Mesendoderm (in vitro differentiated cells): ENCODE measurements at regions not wholly inside any gene's neighbourhood (a gene's known extent, or its start where the extent isn't known, plus 50 kb on each side); places are given as distances from the start of the nearest gene placed in this dataset.
"Not testable (repeated sequence)": the region's sequence is repeated elsewhere in the genome, so short reads cannot be mapped to it uniquely, and the experiment has no call there.

Source experiments
- DNase-seq: peaks from one replicate; pipeline ENCODE4 v3.0.0; 2013
- H2AK5ac ChIP-seq: 2 replicates; pipeline ENCODE4 v1.6.1; 2013; ENCODE audit warnings: low read length, inconsistent platforms
- H2BK120ac ChIP-seq: 2 replicates; pipeline ENCODE4 v1.6.1; 2013; ENCODE audit warnings: low read depth, mild to moderate bottlenecking, low read length, moderate library complexity, mixed read lengths
- H2BK15ac ChIP-seq: replicated peaks from 2 replicates; pipeline ENCODE4 v1.6.1; 2013; ENCODE audit warnings: low read depth, mild to moderate bottlenecking, moderate library complexity
- H2BK5ac ChIP-seq: 2 replicates; pipeline ENCODE4 v1.6.1; 2013; ENCODE audit warnings: low read length, inconsistent platforms
- H3K18ac ChIP-seq: 2 replicates; pipeline ENCODE4 v1.6.1; 2013; ENCODE audit warnings: mild to moderate bottlenecking, low read length, mixed read lengths
- H3K23ac ChIP-seq: one replicate; pipeline ENCODE4 v1.6.1; 2013; ENCODE audit warnings: low read length
- H3K27ac ChIP-seq: 2 replicates; pipeline ENCODE4 v1.5.1; 2013; ENCODE audit warnings: low read depth, mild to moderate bottlenecking, inconsistent platforms, low read length, moderate library complexity
- H3K27me3 ChIP-seq: 2 replicates; pipeline ENCODE4 v1.6.1; 2013; ENCODE audit warnings: low read length, control low read depth, mild to moderate bottlenecking, inconsistent platforms; ENCODE audit not compliant: insufficient read depth, poor library complexity
- H3K36me3 ChIP-seq: 2 replicates; pipeline ENCODE4 v1.6.1; 2013; ENCODE audit warnings: low read length, inconsistent platforms; ENCODE audit not compliant: control insufficient read depth, insufficient read depth
- H3K4ac ChIP-seq: one replicate; pipeline ENCODE4 v1.6.1; 2013; ENCODE audit warnings: low read depth, mild to moderate bottlenecking, low read length, moderate library complexity
- H3K4me1 ChIP-seq: 2 replicates; pipeline ENCODE4 v1.6.1; 2013; ENCODE audit warnings: low read depth, low read length, inconsistent platforms; ENCODE audit not compliant: control insufficient read depth
- H3K4me2 ChIP-seq: 2 replicates; pipeline ENCODE4 v1.6.1; 2013; ENCODE audit warnings: low read length
- H3K4me3 ChIP-seq: 2 replicates; pipeline ENCODE4 v1.5.1; 2013; ENCODE audit warnings: mild to moderate bottlenecking, low read length
- H3K56ac ChIP-seq: one replicate; pipeline ENCODE4 v1.6.1; 2013; ENCODE audit warnings: low read length
- H3K79me1 ChIP-seq: 2 replicates; pipeline ENCODE4 v1.6.1; 2013; ENCODE audit warnings: low read length, inconsistent platforms
- H3K79me2 ChIP-seq: 2 replicates; pipeline ENCODE4 v1.6.1; 2013; ENCODE audit warnings: mild to moderate bottlenecking, low read length; ENCODE audit not compliant: control insufficient read depth, insufficient read depth
- H3K9ac ChIP-seq: 2 replicates; pipeline ENCODE4 v1.6.1; 2013; ENCODE audit warnings: low read length, inconsistent platforms
- H4K5ac ChIP-seq: one replicate; pipeline ENCODE4 v1.6.1; 2013; ENCODE audit warnings: low read length
- H4K8ac ChIP-seq: one replicate; pipeline ENCODE4 v1.6.1; 2013; ENCODE audit warnings: low read depth, mild to moderate bottlenecking, control low read depth, low read length, moderate library complexity
- WGBS: extraction: QIAGEN DNeasy Blood & Tissue Kit; methylation state at CpG from one replicate; pipeline ENCODE4 v1.1.7; 2013; ENCODE audit warnings: low lambda C conversion rate, missing lambda C conversion rate; ENCODE audit not compliant: insufficient coverage; ENCODE audit errors: extremely low coverage; 5-methylcytosine and 5-hydroxymethylcytosine counted together

- H3K18ac ChIP-seq = no peak overlapping the region
- H3K27ac ChIP-seq = no peak overlapping the region
- H3K79me2 ChIP-seq = no peaks in the 10 kb centered on the region
- no peak overlapping the region for H2BK120ac ChIP-seq
- H3K27me3 ChIP-seq = no peaks in the 10 kb centered on the region
- no peak overlapping the region for H2BK5ac ChIP-seq
- peak; percentile 6 for DNase-seq
- no peak overlapping the region for H3K56ac ChIP-seq
- H3K4me3 ChIP-seq = no peak overlapping the region
- H3K23ac ChIP-seq = no peak overlapping the region
- H3K36me3 ChIP-seq = no peaks in the 10 kb centered on the region
- no peak overlapping the region for H2BK15ac ChIP-seq
- H3K4me2 ChIP-seq = no peak overlapping the region
- H3K4me1 ChIP-seq = no peaks in the 10 kb centered on the region
- no peak overlapping the region for H3K9ac ChIP-seq
- no peak overlapping the region for H4K5ac ChIP-seq
- no peak overlapping the region for H4K8ac ChIP-seq
- H3K79me1 ChIP-seq = no peaks in the 10 kb centered on the region
- no CpG with 5 or more reads among the region's 7 CpGs for WGBS
- no peak overlapping the region for H2AK5ac ChIP-seq
- H3K4ac ChIP-seq = no peak overlapping the region
Observed at GRCh38 chrX:87409113-87409841, 108.3 kb upstream of the KLHL4 start.

GRCh38 chrX:87425618-87426017, 92.0 kb upstream of the KLHL4 start:
- Histone ChIP-seq H3K36me3 (no peaks in the 10 kb centered on the region), H3K4me2 (no peak overlapping the region), H3K4ac (no peak overlapping the region), H3K27ac (no peak overlapping the region), H3K18ac (no peak overlapping the region), H3K56ac (no peak overlapping the region), H3K23ac (no peak overlapping the region), H4K8ac (no peak overlapping the region), H3K9ac (no peak overlapping the region), H3K79me2 (no peaks in the 10 kb centered on the region), H4K5ac (no peak overlapping the region), H3K79me1 (no peaks in the 10 kb centered on the region), H3K4me3 (no peak overlapping the region), H2AK5ac (no peak overlapping the region), H3K4me1 (no peaks in the 10 kb centered on the region), H3K27me3 (no peaks in the 10 kb centered on the region), H2BK120ac (no peak overlapping the region), H2BK5ac (no peak overlapping the region), H2BK15ac (no peak overlapping the region)
- DNase-seq = no peak
- WGBS = no CpG with 5 or more reads among the region's 3 CpGs

GRCh38 chrX:87434618-87435017, 83.0 kb upstream of the KLHL4 start:
- no peaks in the 10 kb centered on the region for H3K79me2 ChIP-seq
- no peak overlapping the region for H3K18ac ChIP-seq
- H3K4me1 ChIP-seq = no peaks in the 10 kb centered on the region
- no peaks in the 10 kb centered on the region for H3K36me3 ChIP-seq
- H3K79me1 ChIP-seq = no peaks in the 10 kb centered on the region
- DNase-seq = no peak
- no peak overlapping the region for H4K8ac ChIP-seq
- no peaks in the 10 kb centered on the region for H3K27me3 ChIP-seq
- no peak overlapping the region for H3K4me2 ChIP-seq
- H4K5ac ChIP-seq = no peak overlapping the region
- H3K23ac ChIP-seq = no peak overlapping the region
- H2AK5ac ChIP-seq = no peak overlapping the region
- H3K4ac ChIP-seq = no peak overlapping the region
- no peak overlapping the region for H2BK5ac ChIP-seq
- H3K56ac ChIP-seq = no peak overlapping the region
- no peak overlapping the region for H3K27ac ChIP-seq
- no peak overlapping the region for H3K4me3 ChIP-seq
- H3K9ac ChIP-seq = no peak overlapping the region
- no peak overlapping the region for H2BK120ac ChIP-seq
- no peak overlapping the region for H2BK15ac ChIP-seq
- no CpG with 5 or more reads among the region's 4 CpGs for WGBS

GRCh38 chrX:87448613-87449012, 69.0 kb upstream of the KLHL4 start:
- not testable (repeated sequence) for H3K4me2 ChIP-seq, H3K4me3 ChIP-seq, H3K79me2 ChIP-seq, H2AK5ac ChIP-seq, H2BK15ac ChIP-seq, H3K27ac ChIP-seq, H4K5ac ChIP-seq, H3K79me1 ChIP-seq, H2BK5ac ChIP-seq, H2BK120ac ChIP-seq, H3K18ac ChIP-seq, H3K27me3 ChIP-seq, H3K4ac ChIP-seq, H3K56ac ChIP-seq, H3K23ac ChIP-seq, H3K9ac ChIP-seq, H3K36me3 ChIP-seq, H3K4me1 ChIP-seq, DNase-seq, H4K8ac ChIP-seq
- no CpG with 5 or more reads among the region's 10 CpGs for WGBS

GRCh38 chrX:87465757-87466156, 51.8 kb upstream of the KLHL4 start:
- H3K4me3 ChIP-seq, H4K8ac ChIP-seq, H3K27ac ChIP-seq, H3K23ac ChIP-seq, H3K56ac ChIP-seq, H3K4me1 ChIP-seq, H3K36me3 ChIP-seq, H3K79me2 ChIP-seq, H2BK15ac ChIP-seq, H3K27me3 ChIP-seq, H3K4ac ChIP-seq, H3K79me1 ChIP-seq, H4K5ac ChIP-seq, H2BK5ac ChIP-seq, H2BK120ac ChIP-seq, H2AK5ac ChIP-seq, DNase-seq, H3K4me2 ChIP-seq, H3K9ac ChIP-seq, H3K18ac ChIP-seq: not testable (repeated sequence)
- WGBS = no CpG with 5 or more reads among the region's 23 CpGs
